ENCODE measurements at regions not wholly inside any gene's neighbourhood (a gene's known extent, or its start where the extent isn't known, plus 50 kb on each side); places are given as distances from the start of the nearest gene placed in this dataset.

DNA sequence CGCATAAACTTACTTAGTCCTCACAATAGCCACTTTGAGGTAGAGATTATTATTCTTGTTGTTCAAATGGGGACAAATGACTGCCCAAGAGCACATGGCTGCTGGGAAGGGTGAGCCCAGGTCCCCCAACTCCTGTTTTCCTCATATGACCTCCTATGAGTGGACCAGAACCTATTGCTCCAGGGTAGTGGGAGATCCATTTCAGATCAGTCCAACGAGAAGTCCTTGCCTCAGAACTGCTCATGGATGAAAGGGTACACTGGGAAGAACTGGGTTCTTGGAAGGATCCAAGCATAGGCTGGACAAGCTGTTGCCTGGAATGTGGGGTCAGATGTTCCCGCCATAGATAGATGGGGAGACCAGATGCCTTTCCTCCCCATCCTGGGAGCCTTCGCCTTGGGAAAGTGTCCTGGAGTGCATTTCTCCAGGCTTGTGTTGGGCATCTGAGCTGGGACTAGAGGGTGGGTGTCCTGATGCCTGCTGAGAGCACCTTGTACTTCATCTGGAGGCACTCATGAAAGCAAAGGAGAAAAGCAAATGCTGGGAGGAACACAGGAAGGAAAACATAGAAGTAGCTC, 146.3 kb upstream of the B3GAT1 start:
- no peaks in the 10 kb centered on the region for H4K20me1 ChIP-seq (replicated peaks in 1 of 2; ENCODE audit: control insufficient read depth in 1 of 2, insufficient read depth in 2 of 2, low read length in 2 of 2)
- H3K18ac ChIP-seq (ENCODE audit: extremely low read depth, low read length): no peak overlapping the region
- no peak overlapping the region for H3K9ac ChIP-seq (replicated peaks in 1 of 4; ENCODE audit: extremely low read depth in 1 of 4, low read depth in 3 of 4, low read length in 3 of 4)
- no peaks in the 10 kb centered on the region for H3K79me2 ChIP-seq (ENCODE audit: control insufficient read depth in 1 of 2, insufficient read depth in 2 of 2, low read length in 2 of 2)
- no peak overlapping the region for H3K14ac ChIP-seq (ENCODE audit: insufficient read length)
- no peaks in the 10 kb centered on the region for H3K36me3 ChIP-seq (ENCODE audit: control insufficient read depth in 2 of 4, insufficient read depth in 4 of 4, low read length in 3 of 4)
- H2BK20ac ChIP-seq (ENCODE audit: low read length): no peak overlapping the region
- no peak overlapping the region for H2AFZ ChIP-seq (ENCODE audit: low read length)
- H3K23ac ChIP-seq (ENCODE audit: insufficient read length): no peak overlapping the region
- H4K8ac ChIP-seq (ENCODE audit: extremely low read depth, insufficient read depth, low read length): no peak overlapping the region
- no peak overlapping the region for H4K5ac ChIP-seq (ENCODE audit: insufficient read length, low read depth, low read length)
- no peak overlapping the region for H2AK5ac ChIP-seq (ENCODE audit: low read depth, low read length)
- H3K4ac ChIP-seq (replicated peaks; ENCODE audit: insufficient read length, low read depth, low read length): no peak overlapping the region
- no peak overlapping the region for H3K4me2 ChIP-seq (ENCODE audit: insufficient read depth in 1 of 2, low read depth in 2 of 2, low read length in 2 of 2)
- no peaks in the 10 kb centered on the region for H3K23me2 ChIP-seq (ENCODE audit: low read depth, low read length)
- no peak overlapping the region for H2BK5ac ChIP-seq (ENCODE audit: low read depth, low read length)
- 91% methylated on average over 4 of the region's 4 CpGs; no CpG with 5 or more reads in 1 of the 2 experiments for WGBS, 2 experiments (ENCODE audit: extremely low coverage in 1 of 2, insufficient coverage in 1 of 2, insufficient read length in 1 of 2, insufficient replicate concordance in 2 of 2, low coverage in 1 of 2, low lambda C conversion rate in 2 of 2, missing lambda C conversion rate in 1 of 2)
- no peak overlapping the region for H4K91ac ChIP-seq (replicated peaks; ENCODE audit: insufficient read length, low read length)
- no peak overlapping the region for H2BK15ac ChIP-seq (ENCODE audit: low read length)
- H3K56ac ChIP-seq (replicated peaks; ENCODE audit: insufficient read length, low read depth, low read length): no peak overlapping the region
- H3K79me1 ChIP-seq (ENCODE audit: low read depth, low read length): no peaks in the 10 kb centered on the region
- no peaks in the 10 kb centered on the region for H3K9me3 ChIP-seq (ENCODE audit: insufficient read depth in 2 of 2, low read depth in 1 of 2, low read length in 1 of 2)
- no peaks in the 10 kb centered on the region for H3K27me3 ChIP-seq (replicated peaks in 1 of 4; ENCODE audit: control insufficient read depth in 3 of 4, extremely low read depth in 1 of 4, insufficient read depth in 3 of 4, low read length in 3 of 4)
- H3K4me1 ChIP-seq (replicated peaks in 1 of 4; ENCODE audit: control insufficient read depth in 3 of 4, insufficient read depth in 4 of 4, low read length in 3 of 4): peaks cover 0 to 4% (median 1%) of the 10 kb centered on the region in 4 experiments; a peak in 4 of 7 replicates
- no peak overlapping the region for H3K27ac ChIP-seq (ENCODE audit: low read depth, low read length)
- ChIA-PET POLR2A (ENCODE audit: partially characterized antibody) (no interaction called here), CTCF (ENCODE audit: partially characterized antibody) (interaction anchor here (0.6 to 1.6 kb wide), 14 partner anchors 11 to 382 kb away, joined by 3 to 5 read pairs (median 3); no protein-coding TSS in a partner anchor)
- H2BK12ac ChIP-seq (ENCODE audit: low read depth, low read length): no peak overlapping the region
- H3K4me3 ChIP-seq (ENCODE audit: extremely low read depth in 1 of 4, insufficient read depth in 2 of 4, low read depth in 3 of 4, low read length in 4 of 4): no peak overlapping the region
- H2BK120ac ChIP-seq (replicated peaks; ENCODE audit: low read depth, low read length): no peak overlapping the region
- DNase-seq (ENCODE audit: low read depth in 1 of 2, low spot score in 2 of 2): peak in 1 of 2 experiments; percentile 19
- FAIRE-seq: no peak
- TF ChIP-seq BACH1 (IDR thresholded peaks at IDR 0.05; ENCODE audit: low read length): no peak
- TF ChIP-seq SP4 (IDR thresholded peaks at IDR 0.05; ENCODE audit: low read length): no peak
- no peak for TF ChIP-seq NRF1 (IDR thresholded peaks at IDR 0.05; ENCODE audit: low read depth, low read length)
- TF ChIP-seq, protein P1, sequence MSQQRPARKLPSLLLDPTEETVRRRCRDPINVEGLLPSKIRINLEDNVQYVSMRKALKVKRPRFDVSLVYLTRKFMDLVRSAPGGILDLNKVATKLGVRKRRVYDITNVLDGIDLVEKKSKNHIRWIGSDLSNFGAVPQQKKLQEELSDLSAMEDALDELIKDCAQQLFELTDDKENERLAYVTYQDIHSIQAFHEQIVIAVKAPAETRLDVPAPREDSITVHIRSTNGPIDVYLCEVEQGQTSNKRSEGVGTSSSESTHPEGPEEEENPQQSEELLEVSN (IDR thresholded peaks at IDR 0.05): no peak
- no peak for TF ChIP-seq TEAD4 (IDR thresholded peaks at IDR 0.05; ENCODE audit: low read depth, low read length)
- TF ChIP-seq MAFK (IDR thresholded peaks at IDR 0.05; ENCODE audit: low read depth, low read length): no peak
- no peak for TF ChIP-seq CBX5 (IDR thresholded peaks at IDR 0.05; ENCODE audit: low read depth, low read length)
- TF ChIP-seq JUN (IDR thresholded peaks at IDR 0.05; ENCODE audit: low read depth, low read length): no peak
- no peak for TF ChIP-seq RBBP5 (IDR thresholded peaks at IDR 0.05; ENCODE audit: borderline replicate concordance, low read depth, low read length)
- TF ChIP-seq CHD2 (IDR thresholded peaks at IDR 0.05; ENCODE audit: low read length): no peak
- no peak for TF ChIP-seq SAP30 (IDR thresholded peaks at IDR 0.05; ENCODE audit: insufficient read depth, insufficient replicate concordance, low read length)
- TF ChIP-seq NANOG (IDR thresholded peaks at IDR 0.05; ENCODE audit: insufficient read depth, low read depth, low read length, poor library complexity, severe bottlenecking): no peak
- no peak for TF ChIP-seq TAF1 (IDR thresholded peaks at IDR 0.05; ENCODE audit: low read depth, low read length)
- no peak for TF ChIP-seq RAD21 (IDR thresholded peaks at IDR 0.05 in 1 of 2, conservative IDR thresholded peaks at IDR 0.05 in 1 of 2; ENCODE audit: low read depth in 2 of 2, low read length in 2 of 2)
